Parathyroid adenoma (tissue), 2 donors: ENCODE measurements at regions not wholly inside any gene's neighbourhood (a gene's known extent, or its start where the extent isn't known, plus 50 kb on each side); places are given as distances from the start of the nearest gene placed in this dataset.
"Not testable (repeated sequence)": the region's sequence is repeated elsewhere in the genome, so short reads cannot be mapped to it uniquely, and the experiment has no call there.

Source experiments
- H2AFZ ChIP-seq: fragments of 300-600 bp; sonication (generic); one replicate; pipeline ENCODE4 v1.7.0; 2017; ENCODE audit warnings: antibody characterized with exemption, mild to moderate bottlenecking
- H3K27ac ChIP-seq: fragments of 300-600 bp; sonication (generic); one replicate; pipeline ENCODE4 v1.7.0; 2017
- H3K27me3 ChIP-seq: fragments of 300-600 bp; sonication (generic); one replicate; pipeline ENCODE4 v1.7.0; 2017; ENCODE audit warnings: low read length; ENCODE audit not compliant: control insufficient read depth, insufficient read depth
- H3K36me3 ChIP-seq: fragments of 300-600 bp; sonication (generic); one replicate; pipeline ENCODE4 v1.7.0; 2017; ENCODE audit warnings: low read length; ENCODE audit not compliant: control insufficient read depth, insufficient read depth
- H3K4me1 ChIP-seq: fragments of 300-600 bp; sonication (generic); one replicate; pipeline ENCODE4 v1.7.0; 2017; ENCODE audit warnings: control low read depth
- H3K4me2 ChIP-seq: fragments of 300-600 bp; sonication (generic); one replicate; pipeline ENCODE4 v1.7.0; 2017; ENCODE audit warnings: low read length
- H3K4me3 ChIP-seq: fragments of 300-600 bp; sonication (generic); one replicate; pipeline ENCODE4 v1.7.0; 2017; ENCODE audit warnings: low read depth, low read length
- H3K79me2 ChIP-seq: fragments of 300-600 bp; sonication (generic); one replicate; pipeline ENCODE4 v1.7.0; 2017; ENCODE audit warnings: control low read depth
- H3K9ac ChIP-seq: fragments of 300-600 bp; sonication (generic); one replicate; pipeline ENCODE4 v1.7.0; 2017; ENCODE audit warnings: mild to moderate bottlenecking
- H3K9me3 ChIP-seq: fragments of 300-600 bp; sonication (generic); one replicate; pipeline ENCODE4 v1.7.0; 2017; ENCODE audit warnings: low read length; ENCODE audit not compliant: control insufficient read depth
- CTCF ChIP-seq: fragments of 300-600 bp; sonication (generic); IDR thresholded peaks from one replicate; pipeline ENCODE4 v1.7.0; 2017; ENCODE audit warnings: antibody characterized with exemption, mild to moderate bottlenecking
- donor health status: primary hyperparathyroidism.

DNA sequence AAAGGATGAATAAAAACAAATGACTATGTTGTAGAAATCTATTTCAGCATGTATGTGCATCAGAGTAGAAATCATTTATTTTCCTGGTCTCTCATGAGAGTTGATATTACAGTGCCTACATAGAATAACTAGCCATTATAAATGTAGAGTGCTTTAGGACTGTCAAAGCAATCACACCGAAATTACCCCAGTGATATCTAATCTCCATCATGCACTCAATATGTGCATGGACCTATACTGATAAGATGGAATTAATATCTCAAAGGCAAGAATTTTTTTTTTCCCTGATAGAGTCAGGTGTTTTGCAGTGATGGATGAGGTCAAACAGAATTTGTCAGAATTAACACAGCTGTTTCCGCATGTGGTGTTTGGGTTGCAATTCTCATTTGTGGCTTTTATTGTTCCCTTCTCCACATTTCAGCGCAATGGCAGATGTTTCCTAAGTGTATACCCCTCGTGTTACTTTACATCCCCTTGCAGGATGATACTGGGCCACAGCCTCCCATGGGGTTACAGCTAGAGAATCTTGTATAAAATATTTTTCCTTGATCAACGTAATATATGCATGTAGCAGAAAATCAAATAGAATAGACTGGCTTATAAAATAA is 298.8 kb downstream of the RASEF start:
- Histone ChIP-seq H2AFZ (no peak overlapping the region), H3K36me3 (no peaks in the 10 kb centered on the region), H3K4me1 (no peaks in the 10 kb centered on the region), H3K27me3 (no peaks in the 10 kb centered on the region), H3K9ac (no peak overlapping the region), H3K27ac (no peak overlapping the region), H3K79me2 (no peaks in the 10 kb centered on the region), H3K4me2 (no peak overlapping the region), H3K4me3 (no peak overlapping the region), H3K9me3 (no peaks in the 10 kb centered on the region)
- no peak for TF ChIP-seq CTCF

DNA sequence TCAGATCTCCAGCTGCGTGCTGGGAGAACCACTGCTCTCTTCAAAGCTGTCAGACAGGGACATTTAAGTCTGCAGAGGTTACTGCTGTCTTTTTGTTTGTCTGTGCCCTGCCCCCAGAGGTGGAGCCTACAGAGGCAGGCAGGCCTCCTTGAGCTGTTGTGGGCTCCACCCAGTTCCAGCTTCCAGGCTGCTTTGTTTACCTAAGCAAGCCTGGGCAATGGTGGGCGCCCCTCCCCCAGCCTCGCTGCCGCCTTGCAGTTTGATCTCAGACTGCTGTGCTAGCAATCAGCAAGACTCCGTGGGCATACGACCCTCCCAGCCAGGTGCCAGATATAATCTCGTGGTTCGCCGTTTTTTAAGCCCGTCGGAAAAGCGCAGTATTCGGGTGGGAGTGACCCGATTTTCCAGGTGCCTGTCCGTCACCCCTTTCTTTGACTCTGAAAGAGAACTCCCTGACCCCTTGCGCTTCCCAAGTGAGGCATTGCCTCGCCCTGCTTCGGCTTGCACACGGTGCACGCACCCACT is 288.2 kb downstream of the RASEF start:
- not testable (repeated sequence) for H3K27me3 ChIP-seq, H3K9ac ChIP-seq, H3K79me2 ChIP-seq, H2AFZ ChIP-seq, H3K4me3 ChIP-seq, H3K4me1 ChIP-seq, H3K27ac ChIP-seq, H3K36me3 ChIP-seq, H3K9me3 ChIP-seq, H3K4me2 ChIP-seq

DNA sequence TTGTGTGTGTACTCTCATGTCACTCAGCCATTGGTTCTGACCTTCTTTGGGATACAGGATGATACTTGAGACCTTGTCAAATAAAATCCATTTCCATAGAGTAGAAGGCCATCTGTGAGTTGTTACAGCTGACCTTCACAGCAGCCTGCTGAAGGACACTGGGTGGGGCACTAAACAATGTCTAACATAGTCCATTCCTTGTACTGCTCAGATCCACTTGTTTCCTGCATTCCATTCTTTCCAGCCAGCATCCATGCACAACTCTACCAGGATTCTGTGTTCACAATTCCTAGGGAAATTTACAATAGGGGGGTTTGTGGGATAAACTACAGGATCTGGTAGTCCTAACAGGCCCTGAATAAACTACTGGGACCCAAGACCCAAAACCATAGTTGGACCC is 286.4 kb downstream of the RASEF start:
- H3K4me2 ChIP-seq, result no peak overlapping the region
- H3K9ac ChIP-seq, result no peak overlapping the region
- no peaks in the 10 kb centered on the region for H3K36me3 ChIP-seq
- H3K9me3 ChIP-seq, result no peaks in the 10 kb centered on the region
- TF ChIP-seq CTCF, result no peak
- no peak overlapping the region for H2AFZ ChIP-seq
- H3K4me3 ChIP-seq, result no peak overlapping the region
- no peaks in the 10 kb centered on the region for H3K79me2 ChIP-seq
- no peaks in the 10 kb centered on the region for H3K4me1 ChIP-seq
- no peak overlapping the region for H3K27ac ChIP-seq
- H3K27me3 ChIP-seq, result no peaks in the 10 kb centered on the region

GRCh38 chr9:82777366-82777765 is 285.6 kb downstream of the RASEF start:
- Histone ChIP-seq H3K36me3 (no peaks in the 10 kb centered on the region), H3K9ac (no peak overlapping the region), H3K4me2 (no peak overlapping the region), H3K79me2 (no peaks in the 10 kb centered on the region), H3K4me3 (no peak overlapping the region), H3K27me3 (no peaks in the 10 kb centered on the region), H3K27ac (no peak overlapping the region), H3K9me3 (no peaks in the 10 kb centered on the region), H2AFZ (no peak overlapping the region), H3K4me1 (no peaks in the 10 kb centered on the region)
- no peak for TF ChIP-seq CTCF

DNA sequence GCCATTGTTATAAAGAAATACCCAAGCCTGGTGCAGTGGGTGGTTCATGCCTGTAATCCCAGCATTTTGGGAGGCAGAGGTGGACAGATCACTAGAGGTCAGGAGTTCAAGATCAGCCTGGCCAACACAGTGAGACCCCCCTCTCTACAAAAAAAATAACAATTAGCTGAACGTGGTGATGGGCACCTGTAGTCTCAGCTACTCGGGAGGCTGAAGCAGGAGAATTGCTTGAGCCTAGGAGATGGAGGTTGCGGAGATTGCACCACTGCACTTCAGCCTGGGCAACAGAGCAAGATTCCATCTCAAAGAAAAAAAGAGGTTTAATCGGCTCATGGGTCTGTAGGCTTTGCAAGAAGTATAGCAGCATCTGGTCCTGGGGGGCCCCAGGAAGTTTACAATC is 284.0 kb downstream of the RASEF start:
- H3K4me2 ChIP-seq, H3K36me3 ChIP-seq, H2AFZ ChIP-seq, H3K79me2 ChIP-seq, H3K4me3 ChIP-seq, H3K27ac ChIP-seq, H3K9me3 ChIP-seq, H3K4me1 ChIP-seq, H3K9ac ChIP-seq, H3K27me3 ChIP-seq: not testable (repeated sequence)

GRCh38 chr9:82780017-82780416 is 282.9 kb downstream of the RASEF start:
- Histone ChIP-seq H3K4me1 (no peaks in the 10 kb centered on the region), H3K4me2 (no peak overlapping the region), H3K9ac (no peak overlapping the region), H3K27me3 (no peaks in the 10 kb centered on the region), H3K36me3 (no peaks in the 10 kb centered on the region), H3K9me3 (no peaks in the 10 kb centered on the region), H3K27ac (no peak overlapping the region), H2AFZ (no peak overlapping the region), H3K4me3 (no peak overlapping the region), H3K79me2 (no peaks in the 10 kb centered on the region)
- TF ChIP-seq CTCF, result no peak
